Osteocyte (in vitro differentiated cells): ENCODE measurements at regions not wholly inside any gene's neighbourhood (a gene's known extent, or its start where the extent isn't known, plus 50 kb on each side); places are given as distances from the start of the nearest gene placed in this dataset.

Experiments used
- DNase-seq: peaks from one replicate; pipeline ENCODE4 v3.0.0; 2021; ENCODE audit warnings: mixed read lengths; ENCODE audit not compliant: unreplicated experiment; ENCODE audit errors: extremely low spot score
- H3K27ac Mint-ChIP-seq: one replicate; pipeline ENCODE4 v1.8.0; 2021; ENCODE audit warnings: mild to moderate bottlenecking, mixed read lengths; ENCODE audit not compliant: unreplicated experiment
- H3K27me3 Mint-ChIP-seq: one replicate; pipeline ENCODE4 v1.8.0; 2021; ENCODE audit warnings: mixed read lengths; ENCODE audit not compliant: unreplicated experiment
- H3K36me3 Mint-ChIP-seq: one replicate; pipeline ENCODE4 v1.8.0; 2021; ENCODE audit warnings: mixed read lengths; ENCODE audit not compliant: unreplicated experiment
- H3K4me1 Mint-ChIP-seq: one replicate; pipeline ENCODE4 v1.8.0; 2021; ENCODE audit warnings: mixed read lengths; ENCODE audit not compliant: unreplicated experiment
- H3K4me3 Mint-ChIP-seq: one replicate; pipeline ENCODE4 v1.8.0; 2021; ENCODE audit warnings: mild to moderate bottlenecking, moderate library complexity, mixed read lengths; ENCODE audit not compliant: unreplicated experiment
- H3K9me3 Mint-ChIP-seq: one replicate; pipeline ENCODE4 v1.8.0; 2021; ENCODE audit warnings: mixed read lengths; ENCODE audit not compliant: unreplicated experiment
- TF ChIP-seq, protein P1 (sequence below): fragments of 200-600 bp; sonication (generic); IDR thresholded peaks from 2 replicates; pipeline ENCODE4 v1.5.0; 2021; ENCODE audit warnings: antibody characterized with exemption, mild to moderate bottlenecking, moderate library complexity

DNA sequence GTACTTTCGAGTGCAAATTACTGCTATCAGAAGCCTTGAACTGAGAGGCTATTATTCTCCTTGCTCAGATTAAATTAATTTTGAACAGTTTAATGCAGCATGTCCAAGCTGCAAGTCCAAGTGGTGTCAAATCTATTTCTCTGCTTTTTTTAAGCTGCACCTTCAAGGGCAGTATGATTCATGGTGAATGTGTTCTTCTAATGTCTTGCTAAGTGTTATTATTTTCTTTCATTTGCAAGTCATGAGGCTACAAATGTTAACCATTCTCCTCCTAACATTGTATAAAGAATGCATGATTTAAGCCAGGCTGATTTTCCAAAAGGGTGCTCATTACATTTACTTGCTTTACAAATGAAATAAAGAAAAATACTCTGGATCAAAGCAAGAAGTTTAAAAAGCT is 200.4 kb downstream of the TEX13C start:
- Mint-ChIP-seq H3K4me1 (no peaks in the 10 kb centered on the region), H3K27ac (no peak overlapping the region), H3K36me3 (no peaks in the 10 kb centered on the region), H3K27me3 (no peaks in the 10 kb centered on the region), H3K9me3 (peaks cover 28% of the 10 kb centered on the region), H3K4me3 (no peak overlapping the region)
- TF ChIP-seq, protein P1, sequence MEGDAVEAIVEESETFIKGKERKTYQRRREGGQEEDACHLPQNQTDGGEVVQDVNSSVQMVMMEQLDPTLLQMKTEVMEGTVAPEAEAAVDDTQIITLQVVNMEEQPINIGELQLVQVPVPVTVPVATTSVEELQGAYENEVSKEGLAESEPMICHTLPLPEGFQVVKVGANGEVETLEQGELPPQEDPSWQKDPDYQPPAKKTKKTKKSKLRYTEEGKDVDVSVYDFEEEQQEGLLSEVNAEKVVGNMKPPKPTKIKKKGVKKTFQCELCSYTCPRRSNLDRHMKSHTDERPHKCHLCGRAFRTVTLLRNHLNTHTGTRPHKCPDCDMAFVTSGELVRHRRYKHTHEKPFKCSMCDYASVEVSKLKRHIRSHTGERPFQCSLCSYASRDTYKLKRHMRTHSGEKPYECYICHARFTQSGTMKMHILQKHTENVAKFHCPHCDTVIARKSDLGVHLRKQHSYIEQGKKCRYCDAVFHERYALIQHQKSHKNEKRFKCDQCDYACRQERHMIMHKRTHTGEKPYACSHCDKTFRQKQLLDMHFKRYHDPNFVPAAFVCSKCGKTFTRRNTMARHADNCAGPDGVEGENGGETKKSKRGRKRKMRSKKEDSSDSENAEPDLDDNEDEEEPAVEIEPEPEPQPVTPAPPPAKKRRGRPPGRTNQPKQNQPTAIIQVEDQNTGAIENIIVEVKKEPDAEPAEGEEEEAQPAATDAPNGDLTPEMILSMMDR: no peak
- DNase-seq: no peak

DNA sequence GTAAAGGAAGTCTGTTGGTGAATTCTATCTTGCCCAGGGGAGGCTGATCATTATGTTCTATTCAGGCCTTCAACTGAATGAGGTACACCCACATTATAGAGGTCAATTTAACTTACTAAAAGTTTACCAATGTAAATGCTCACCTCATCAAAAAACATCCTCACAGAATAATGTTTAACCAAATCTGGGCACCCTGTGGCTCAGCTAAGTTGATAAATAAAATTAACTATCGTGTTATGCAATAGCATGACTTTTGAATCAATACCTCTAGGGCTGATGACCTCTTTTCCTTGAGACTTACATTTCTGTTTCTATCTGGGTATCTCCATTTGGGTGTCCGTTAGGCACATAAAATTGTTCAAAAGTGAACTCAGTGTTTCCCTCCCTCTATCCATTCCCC is 203.1 kb downstream of the TEX13C start:
- H3K9me3 Mint-ChIP-seq: peaks cover 30% of the 10 kb centered on the region
- H3K4me1 Mint-ChIP-seq: no peaks in the 10 kb centered on the region
- DNase-seq: no peak
- H3K4me3 Mint-ChIP-seq: no peak overlapping the region
- no peak overlapping the region for H3K27ac Mint-ChIP-seq
- no peaks in the 10 kb centered on the region for H3K27me3 Mint-ChIP-seq
- TF ChIP-seq, protein P1: no peak
- H3K36me3 Mint-ChIP-seq: no peaks in the 10 kb centered on the region

DNA sequence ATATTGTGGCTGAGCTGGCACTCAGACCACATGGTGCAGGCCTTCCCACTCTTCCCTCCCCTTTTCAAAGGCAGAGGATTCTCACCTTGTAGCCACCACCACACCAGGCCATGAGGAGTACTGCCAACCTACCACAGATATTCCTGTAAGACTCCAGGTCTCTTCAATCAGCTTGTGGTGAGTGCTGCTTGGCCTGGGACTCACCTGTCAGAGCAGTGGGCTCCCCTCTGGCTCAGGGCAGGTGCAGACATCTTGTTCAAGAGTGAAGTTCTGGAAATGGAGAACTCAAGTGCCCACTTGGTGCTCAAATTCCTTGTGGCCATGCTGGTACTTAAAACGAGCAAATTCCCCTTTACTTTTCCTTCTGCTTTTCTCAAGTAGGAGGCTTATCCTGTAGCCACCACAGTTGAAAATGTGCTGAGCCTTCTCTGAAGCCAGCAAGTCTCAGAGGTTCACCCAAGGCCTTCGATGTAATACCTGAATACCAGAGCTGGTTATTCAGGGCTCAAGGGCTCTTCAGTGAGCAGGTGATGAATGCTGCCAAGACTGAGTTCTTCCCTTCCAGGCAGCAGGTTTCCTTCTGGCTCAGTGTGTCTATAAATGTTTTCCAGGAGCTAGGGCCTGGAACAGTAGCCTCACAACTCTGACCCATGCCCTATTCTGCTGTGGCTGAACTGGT is 212.9 kb downstream of the TEX13C start:
- Mint-ChIP-seq H3K4me1 (no peaks in the 10 kb centered on the region), H3K36me3 (no peaks in the 10 kb centered on the region), H3K27me3 (no peaks in the 10 kb centered on the region), H3K4me3 (no peak overlapping the region), H3K27ac (no peak overlapping the region), H3K9me3 (peaks cover 41% of the 10 kb centered on the region)
- DNase-seq: no peak
- TF ChIP-seq, protein P1: no peak

DNA sequence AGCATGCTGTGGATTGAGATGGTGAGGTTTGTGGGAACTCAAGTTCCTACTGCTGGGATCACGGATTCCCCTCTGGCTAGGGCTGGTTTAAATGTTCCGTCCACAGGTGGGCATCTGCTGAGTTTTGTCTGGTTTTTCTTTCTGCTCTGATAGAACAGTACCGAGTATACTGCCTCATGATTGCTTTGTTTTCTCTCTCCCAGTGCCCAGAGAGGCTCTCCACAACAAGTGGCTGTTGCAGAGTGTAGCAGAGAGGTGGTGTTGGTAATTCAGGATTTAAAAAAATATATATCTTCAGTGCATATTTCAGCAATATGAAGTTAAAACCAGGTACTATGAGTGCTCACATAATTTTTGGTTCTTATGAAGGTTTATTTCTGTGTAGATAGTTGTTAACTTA is 213.7 kb downstream of the TEX13C start:
- TF ChIP-seq, protein P1: no peak
- no peak overlapping the region for H3K4me3 Mint-ChIP-seq
- no peaks in the 10 kb centered on the region for H3K4me1 Mint-ChIP-seq
- H3K36me3 Mint-ChIP-seq: no peaks in the 10 kb centered on the region
- H3K27me3 Mint-ChIP-seq: no peaks in the 10 kb centered on the region
- no peak for DNase-seq
- no peak overlapping the region for H3K27ac Mint-ChIP-seq
- H3K9me3 Mint-ChIP-seq: peaks cover 39% of the 10 kb centered on the region

DNA sequence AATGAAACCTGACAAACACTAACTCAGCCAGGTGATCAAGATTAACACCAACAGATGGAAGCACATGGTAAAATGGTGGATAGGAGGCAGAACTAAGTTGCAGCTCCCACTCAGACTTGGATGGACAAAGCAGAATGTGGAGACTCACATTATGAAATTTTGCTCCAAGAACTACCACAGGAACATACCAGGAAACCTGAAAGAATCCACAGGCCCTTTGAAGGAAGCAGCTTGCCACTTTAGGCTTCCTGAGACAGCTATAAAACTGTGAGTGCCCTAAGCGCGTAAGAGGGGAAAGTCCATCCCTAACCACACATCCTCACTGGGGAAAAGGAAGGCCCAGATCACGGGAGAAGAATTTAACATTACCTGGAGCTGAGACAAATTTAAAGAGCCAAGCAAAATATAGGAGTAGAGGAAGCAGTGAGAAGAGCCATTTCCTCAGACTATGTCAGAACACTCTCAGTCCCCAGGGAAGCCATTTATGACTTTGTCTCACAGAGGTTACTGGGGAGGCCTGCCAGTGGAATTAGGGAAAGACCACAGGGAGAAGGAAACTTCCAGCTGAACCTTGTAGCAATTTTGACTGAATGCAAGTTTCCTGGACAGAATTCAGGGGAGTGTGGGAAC is 224.5 kb downstream of the TEX13C start:
- no peaks in the 10 kb centered on the region for H3K27me3 Mint-ChIP-seq
- no peaks in the 10 kb centered on the region for H3K4me1 Mint-ChIP-seq
- no peaks in the 10 kb centered on the region for H3K36me3 Mint-ChIP-seq
- DNase-seq: no peak
- TF ChIP-seq, protein P1: no peak
- no peak overlapping the region for H3K4me3 Mint-ChIP-seq
- no peak overlapping the region for H3K27ac Mint-ChIP-seq
- H3K9me3 Mint-ChIP-seq: peaks cover 62% of the 10 kb centered on the region
